Parathyroid adenoma (tissue), 2 donors: ENCODE measurements at regions not wholly inside any gene's neighbourhood (a gene's known extent, or its start where the extent isn't known, plus 50 kb on each side); places are given as distances from the start of the nearest gene placed in this dataset.

Source experiments
- H2AFZ ChIP-seq: fragments of 300-600 bp; sonication (generic); one replicate; pipeline ENCODE4 v1.7.0; 2017; ENCODE audit warnings: antibody characterized with exemption, mild to moderate bottlenecking
- H3K27ac ChIP-seq: fragments of 300-600 bp; sonication (generic); one replicate; pipeline ENCODE4 v1.7.0; 2017
- H3K27me3 ChIP-seq: fragments of 300-600 bp; sonication (generic); one replicate; pipeline ENCODE4 v1.7.0; 2017; ENCODE audit warnings: low read length; ENCODE audit not compliant: control insufficient read depth, insufficient read depth
- H3K36me3 ChIP-seq: fragments of 300-600 bp; sonication (generic); one replicate; pipeline ENCODE4 v1.7.0; 2017; ENCODE audit warnings: low read length; ENCODE audit not compliant: control insufficient read depth, insufficient read depth
- H3K4me1 ChIP-seq: fragments of 300-600 bp; sonication (generic); one replicate; pipeline ENCODE4 v1.7.0; 2017; ENCODE audit warnings: control low read depth
- H3K4me2 ChIP-seq: fragments of 300-600 bp; sonication (generic); one replicate; pipeline ENCODE4 v1.7.0; 2017; ENCODE audit warnings: low read length
- H3K4me3 ChIP-seq: fragments of 300-600 bp; sonication (generic); one replicate; pipeline ENCODE4 v1.7.0; 2017; ENCODE audit warnings: low read depth, low read length
- H3K79me2 ChIP-seq: fragments of 300-600 bp; sonication (generic); one replicate; pipeline ENCODE4 v1.7.0; 2017; ENCODE audit warnings: control low read depth
- H3K9ac ChIP-seq: fragments of 300-600 bp; sonication (generic); one replicate; pipeline ENCODE4 v1.7.0; 2017; ENCODE audit warnings: mild to moderate bottlenecking
- H3K9me3 ChIP-seq: fragments of 300-600 bp; sonication (generic); one replicate; pipeline ENCODE4 v1.7.0; 2017; ENCODE audit warnings: low read length; ENCODE audit not compliant: control insufficient read depth
- CTCF ChIP-seq: fragments of 300-600 bp; sonication (generic); IDR thresholded peaks from one replicate; pipeline ENCODE4 v1.7.0; 2017; ENCODE audit warnings: antibody characterized with exemption, mild to moderate bottlenecking
- donor health status: primary hyperparathyroidism.

- Histone ChIP-seq H3K27ac (no peak overlapping the region), H3K9ac (no peak overlapping the region), H3K4me3 (no peak overlapping the region), H3K79me2 (no peaks in the 10 kb centered on the region), H2AFZ (no peak overlapping the region), H3K4me1 (no peaks in the 10 kb centered on the region), H3K4me2 (no peak overlapping the region), H3K9me3 (no peaks in the 10 kb centered on the region), H3K27me3 (no peaks in the 10 kb centered on the region), H3K36me3 (no peaks in the 10 kb centered on the region)
- TF ChIP-seq CTCF, result no peak
Observed at GRCh38 chr22:23495614-23496444, 84.3 kb downstream of the IGLL1 start.

GRCh38 chr22:23494930-23495266 is 85.2 kb downstream of the IGLL1 start:
- Histone ChIP-seq H3K9me3 (no peaks in the 10 kb centered on the region), H3K79me2 (no peaks in the 10 kb centered on the region), H3K27me3 (no peaks in the 10 kb centered on the region), H3K36me3 (no peaks in the 10 kb centered on the region), H3K4me2 (no peak overlapping the region), H3K27ac (no peak overlapping the region), H2AFZ (no peak overlapping the region), H3K4me1 (no peaks in the 10 kb centered on the region), H3K4me3 (no peak overlapping the region), H3K9ac (no peak overlapping the region)
- TF ChIP-seq CTCF, result no peak

- no peak overlapping the region for H3K4me3 ChIP-seq
- no peak overlapping the region for H3K27ac ChIP-seq
- no peaks in the 10 kb centered on the region for H3K79me2 ChIP-seq
- H3K4me2 ChIP-seq, result no peak overlapping the region
- H3K9me3 ChIP-seq, result no peaks in the 10 kb centered on the region
- no peaks in the 10 kb centered on the region for H3K4me1 ChIP-seq
- H2AFZ ChIP-seq, result no peak overlapping the region
- H3K27me3 ChIP-seq, result no peaks in the 10 kb centered on the region
- H3K36me3 ChIP-seq, result no peaks in the 10 kb centered on the region
- H3K9ac ChIP-seq, result no peak overlapping the region
- TF ChIP-seq CTCF, result no peak
Observed at GRCh38 chr22:23485490-23485889, 94.6 kb downstream of the IGLL1 start.

GRCh38 chr22:23484651-23485050 is 95.4 kb downstream of the IGLL1 start:
- H2AFZ ChIP-seq, result no peak overlapping the region
- no peak overlapping the region for H3K4me2 ChIP-seq
- no peak overlapping the region for H3K27ac ChIP-seq
- H3K36me3 ChIP-seq, result no peaks in the 10 kb centered on the region
- no peak overlapping the region for H3K9ac ChIP-seq
- no peaks in the 10 kb centered on the region for H3K4me1 ChIP-seq
- no peaks in the 10 kb centered on the region for H3K9me3 ChIP-seq
- no peak for TF ChIP-seq CTCF
- no peak overlapping the region for H3K4me3 ChIP-seq
- no peaks in the 10 kb centered on the region for H3K79me2 ChIP-seq
- H3K27me3 ChIP-seq, result no peaks in the 10 kb centered on the region

GRCh38 chr22:23481369-23481768 is 98.7 kb downstream of the IGLL1 start:
- H3K4me2 ChIP-seq, result no peak overlapping the region
- H3K79me2 ChIP-seq, result no peaks in the 10 kb centered on the region
- H3K27me3 ChIP-seq, result no peaks in the 10 kb centered on the region
- H3K9me3 ChIP-seq, result no peaks in the 10 kb centered on the region
- no peak for TF ChIP-seq CTCF
- H3K4me1 ChIP-seq, result no peaks in the 10 kb centered on the region
- H2AFZ ChIP-seq, result no peak overlapping the region
- H3K4me3 ChIP-seq, result no peak overlapping the region
- H3K36me3 ChIP-seq, result no peaks in the 10 kb centered on the region
- H3K9ac ChIP-seq, result no peak overlapping the region
- H3K27ac ChIP-seq, result no peak overlapping the region
